GM12872 (cell line): ENCODE measurements at regions not wholly inside any gene's neighbourhood (a gene's known extent, or its start where the extent isn't known, plus 50 kb on each side); places are given as distances from the start of the nearest gene placed in this dataset.

Experiments
- CTCF ChIP-seq: IDR thresholded peaks from 3 replicates; pipeline ENCODE4 v1.5.1; 2011; ENCODE audit warnings: low read depth, mild to moderate bottlenecking, low read length, moderate library complexity; ENCODE audit not compliant: insufficient read depth

GRCh38 chr20:61133611-61134010, 118.5 kb upstream of the CDH4 start:
- TF ChIP-seq CTCF: no peak

GRCh38 chr20:61134296-61135030, 117.6 kb upstream of the CDH4 start:
- TF ChIP-seq CTCF: no peak

GRCh38 chr20:61135266-61135665, 116.8 kb upstream of the CDH4 start:
- TF ChIP-seq CTCF: no peak

- no peak for TF ChIP-seq CTCF
Measured at GRCh38 chr20:61135968-61136367, 116.1 kb upstream of the CDH4 start.

- no peak for TF ChIP-seq CTCF
Measured at GRCh38 chr20:61138566-61138965, 113.5 kb upstream of the CDH4 start.

GRCh38 chr20:61139031-61139430, 113.0 kb upstream of the CDH4 start:
- TF ChIP-seq CTCF: no peak

GRCh38 chr20:61140576-61140975, 111.5 kb upstream of the CDH4 start:
- TF ChIP-seq CTCF: no peak
